RPMI7951 (cell line): ENCODE measurements at regions not wholly inside any gene's neighbourhood (a gene's known extent, or its start where the extent isn't known, plus 50 kb on each side); places are given as distances from the start of the nearest gene placed in this dataset.

ENCODE experiments used
- DNase-seq: peaks from one replicate; pipeline ENCODE4 v3.0.0-alpha.2; 2012; ENCODE audit warnings: low read depth

DNA sequence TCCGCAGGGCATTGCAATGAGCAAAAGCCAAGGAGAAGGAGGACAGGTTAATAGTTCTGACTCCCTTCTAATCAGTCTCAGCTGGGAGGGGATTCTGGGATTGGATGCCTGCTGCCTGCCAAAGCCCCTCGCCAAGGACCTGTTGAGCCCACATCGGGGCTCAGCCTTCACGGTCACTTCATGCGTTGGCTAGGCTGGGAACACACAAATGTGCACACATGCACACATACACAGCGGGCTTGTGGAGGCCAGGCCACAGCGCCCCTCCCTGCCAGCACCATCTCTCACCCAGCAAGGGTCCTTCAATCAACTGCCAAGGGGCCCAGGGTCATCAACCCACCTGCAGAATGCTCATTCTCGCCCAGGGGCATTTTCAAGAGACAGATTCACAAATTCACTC is 113.9 kb downstream of the C5orf15 start:
- DNase-seq: no peak

DNA sequence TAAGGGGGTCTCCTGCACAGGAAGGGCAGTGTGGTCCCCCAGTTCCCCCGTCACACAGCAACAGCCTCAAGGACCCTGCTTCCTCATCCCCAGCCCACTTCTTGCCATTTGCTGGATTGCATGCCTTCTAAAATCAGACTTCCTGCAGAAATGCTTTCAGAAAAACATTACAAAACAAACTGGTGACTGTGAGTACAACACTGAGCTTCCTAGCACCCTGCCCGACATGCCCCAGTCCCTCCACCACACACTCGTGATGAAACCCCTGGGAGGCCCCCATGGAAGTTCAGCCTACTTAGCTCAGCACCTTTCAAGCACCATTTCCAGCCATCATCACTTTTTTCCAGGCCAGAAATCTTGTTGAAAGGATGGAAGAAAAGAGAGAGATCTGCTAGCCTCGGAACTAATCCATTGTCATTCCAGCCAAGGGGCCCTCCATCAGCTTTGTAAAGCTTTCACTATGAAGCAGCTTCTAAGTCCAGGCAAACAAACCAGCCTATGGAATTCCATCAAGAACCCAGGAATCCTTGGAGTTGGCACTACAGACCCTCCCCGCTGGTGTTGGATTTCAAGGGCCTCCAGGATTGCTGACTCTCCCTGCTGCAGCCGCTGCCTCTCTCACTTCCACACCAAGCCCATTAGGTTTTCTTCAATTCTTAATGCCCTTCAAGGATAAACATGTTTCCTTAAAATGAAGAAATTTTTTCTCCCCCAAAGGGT is 114.6 kb downstream of the C5orf15 start:
- no peak for DNase-seq

DNA sequence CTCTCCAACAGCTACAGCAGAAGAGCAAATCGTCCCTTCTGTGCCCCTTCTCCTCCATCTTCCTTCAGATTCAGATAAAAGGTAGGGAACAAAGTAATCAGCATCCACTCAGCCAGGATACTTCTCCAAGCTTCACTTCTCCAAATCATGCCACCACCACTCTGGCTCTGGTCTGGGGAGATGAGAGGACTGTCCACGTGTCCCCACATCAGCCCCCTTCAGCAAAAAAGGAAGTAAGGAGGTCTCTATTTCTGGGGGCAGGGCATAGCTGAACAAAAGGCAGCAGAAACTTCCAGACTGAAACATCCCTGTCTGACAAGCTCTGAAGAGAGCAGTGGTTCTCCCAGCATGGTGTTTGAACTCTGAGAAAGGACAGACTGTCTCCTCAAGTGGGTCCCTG is 116.9 kb downstream of the C5orf15 start:
- no peak for DNase-seq

DNA sequence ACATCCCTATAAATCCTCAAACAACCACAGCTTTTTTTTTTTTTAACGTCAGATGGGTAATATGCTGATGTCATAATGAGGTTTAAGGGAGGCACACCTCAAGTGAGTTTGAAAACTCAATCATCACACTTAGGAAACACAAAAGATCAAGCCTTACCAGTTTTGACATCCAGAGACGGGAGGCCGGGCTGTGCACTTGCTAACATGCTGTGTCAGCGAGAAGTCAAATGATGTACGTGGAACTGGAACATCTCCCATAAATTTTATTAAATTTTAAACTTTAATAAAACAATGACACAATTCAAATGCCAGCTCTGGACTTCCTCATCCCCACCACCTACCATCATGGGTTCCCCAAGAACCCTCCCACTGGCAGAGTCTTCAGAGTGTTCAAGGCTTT is 117.6 kb downstream of the C5orf15 start:
- no peak for DNase-seq

DNA sequence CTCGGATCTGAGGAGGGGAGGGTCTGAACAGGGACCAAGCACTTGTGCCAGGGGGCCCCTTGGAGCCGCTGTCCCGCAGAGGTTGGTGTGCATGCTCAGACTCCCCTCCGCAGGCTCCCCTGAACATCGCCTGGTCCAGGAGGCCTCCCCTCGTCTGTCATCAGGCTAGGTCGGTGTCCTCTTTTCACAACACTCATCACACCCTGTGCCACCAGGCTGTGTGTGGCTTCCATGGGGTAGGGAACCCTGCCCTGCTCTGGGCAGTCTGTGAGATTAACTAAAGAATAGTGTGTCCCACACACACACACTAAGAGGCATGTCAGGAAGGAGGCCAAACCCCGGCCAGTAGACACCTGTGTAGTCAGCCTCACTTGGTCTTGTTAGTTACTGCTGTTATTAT is 119.3 kb downstream of the C5orf15 start:
- DNase-seq: no peak

DNA sequence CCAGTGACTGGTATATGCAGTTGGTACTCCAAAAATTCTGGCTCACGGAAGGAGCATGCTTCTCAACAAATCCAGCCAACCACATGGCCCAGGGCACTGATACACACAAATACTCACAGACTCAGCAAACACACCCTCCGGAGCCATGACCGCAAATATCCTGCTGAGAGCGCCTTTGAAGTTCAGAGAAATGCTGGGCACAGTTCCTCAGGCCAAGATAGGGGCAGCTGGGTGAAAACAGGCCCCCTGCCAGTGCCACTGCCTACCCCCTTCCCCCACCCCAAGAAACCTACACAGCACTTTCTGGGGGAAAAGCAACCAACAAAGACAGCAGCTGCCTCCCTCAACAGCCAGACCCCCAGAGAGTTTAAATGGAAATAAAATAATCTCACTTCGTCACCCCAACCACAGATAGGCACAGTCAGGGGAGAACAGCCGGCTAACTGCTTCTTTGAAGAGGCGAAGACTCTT is 120.0 kb downstream of the C5orf15 start:
- DNase-seq: peak; percentile 92

DNA sequence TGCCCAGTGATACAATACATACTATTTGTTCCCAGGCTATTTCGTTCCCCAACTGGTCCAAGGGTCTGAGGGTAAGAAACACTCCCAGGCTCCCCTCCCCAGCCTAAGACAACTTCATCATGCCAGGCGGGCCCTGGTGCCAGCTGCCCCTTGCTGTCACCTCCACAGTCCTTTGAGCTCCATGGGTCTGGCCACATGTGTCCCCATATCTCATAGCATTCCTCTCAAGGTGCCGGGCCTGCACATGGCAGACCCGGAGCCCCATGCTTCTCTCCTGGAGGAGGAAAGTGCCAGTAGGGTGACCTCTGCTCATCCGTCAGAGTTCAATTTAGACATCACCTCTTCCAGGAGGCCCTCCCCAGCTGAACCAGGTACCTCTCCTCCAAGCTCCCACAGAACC is 120.5 kb downstream of the C5orf15 start:
- DNase-seq: no peak

DNA sequence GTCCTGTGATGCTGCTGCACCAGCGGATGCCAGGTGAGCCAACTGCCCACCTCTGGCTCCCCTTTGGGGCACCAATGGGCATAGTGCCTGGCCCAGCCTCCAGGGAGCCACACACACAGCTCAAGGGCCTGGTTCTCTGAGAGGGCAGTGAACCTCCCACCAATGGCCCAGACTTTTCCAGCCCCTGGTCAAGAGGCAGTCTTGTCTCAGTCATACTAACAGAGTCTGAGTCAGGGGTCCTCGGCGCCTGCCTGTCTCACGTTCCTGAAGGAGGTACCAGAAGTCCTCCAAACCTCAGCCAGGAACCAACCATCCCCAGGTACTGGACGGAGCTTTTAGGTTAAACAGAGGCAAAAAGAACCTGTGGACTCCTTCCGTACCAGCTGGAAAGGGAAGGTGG is 121.1 kb downstream of the C5orf15 start:
- no peak for DNase-seq

DNA sequence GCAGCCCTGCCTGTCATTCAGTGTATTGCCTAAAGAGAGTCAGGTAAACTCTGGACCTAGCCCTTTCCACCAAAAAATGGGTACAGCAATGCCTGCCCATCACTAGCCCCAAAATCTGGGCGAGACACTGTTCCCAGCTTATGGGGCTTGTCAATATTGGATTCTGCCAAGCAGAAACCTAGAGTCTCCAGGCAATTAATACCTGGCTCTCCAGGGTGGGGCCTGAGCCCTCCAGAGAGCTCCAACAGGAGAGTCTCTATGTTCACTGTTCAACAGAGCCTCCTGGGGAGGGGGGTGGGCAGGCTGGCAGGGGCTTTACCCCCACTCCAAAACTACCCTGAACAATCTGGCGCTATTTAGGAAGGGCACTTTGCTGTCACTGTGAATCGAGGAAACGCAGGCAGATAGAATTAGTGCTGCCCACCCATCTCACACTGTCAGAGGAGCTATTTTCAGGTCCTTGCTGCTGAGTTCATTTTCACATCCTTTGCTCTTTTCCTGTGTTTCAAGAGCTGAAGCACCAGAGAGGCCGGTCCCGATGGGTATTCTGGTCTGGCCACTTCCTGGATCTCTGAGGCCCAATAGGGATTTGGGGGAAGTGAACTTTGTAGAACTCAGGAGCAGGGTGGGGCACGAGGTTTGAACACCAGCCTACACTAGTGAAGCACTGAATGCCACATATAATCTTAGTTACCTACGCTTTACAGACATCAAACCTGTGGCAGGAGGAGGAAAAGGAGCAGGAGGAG is 121.8 kb downstream of the C5orf15 start:
- no peak for DNase-seq

DNA sequence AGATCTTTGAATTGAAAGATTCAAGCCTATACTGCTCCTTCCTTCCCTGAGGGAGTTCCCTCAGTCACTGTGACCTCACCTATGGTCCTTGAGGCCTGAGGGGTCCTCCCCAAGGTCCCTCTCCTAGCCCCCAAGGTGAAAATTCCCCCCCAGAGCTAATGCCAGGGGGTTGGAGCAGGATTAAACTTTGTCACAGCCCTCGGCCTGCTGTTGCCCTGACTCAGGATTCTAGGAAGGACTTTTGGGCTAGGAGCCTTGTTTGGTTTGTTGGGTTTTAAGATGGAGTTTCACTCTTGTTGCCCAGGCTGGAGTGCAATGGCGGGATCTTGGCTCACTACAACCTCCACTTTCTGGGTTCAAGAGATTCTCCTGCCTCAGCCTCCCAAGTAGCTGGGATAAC is 123.2 kb downstream of the C5orf15 start:
- DNase-seq: no peak

DNA sequence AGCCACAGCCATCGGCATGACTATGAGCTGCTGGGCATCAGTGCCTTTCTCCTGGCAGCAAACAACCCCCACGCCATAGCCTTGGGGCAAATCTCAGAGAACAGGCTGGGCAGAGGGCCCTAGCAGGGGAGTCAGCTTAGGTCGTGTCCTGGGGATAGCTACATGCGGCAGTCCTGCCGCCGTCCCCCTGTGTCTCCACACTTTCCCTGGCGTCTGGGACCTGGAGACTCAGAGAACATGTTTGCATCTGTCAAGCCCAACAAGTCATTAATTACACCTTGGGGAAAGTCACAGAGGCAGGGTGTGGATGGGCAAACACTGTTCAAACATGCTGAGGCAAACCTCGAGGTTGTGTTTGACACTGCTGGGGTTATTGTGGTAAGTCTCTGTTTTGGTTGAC is 123.6 kb downstream of the C5orf15 start:
- no peak for DNase-seq

DNA sequence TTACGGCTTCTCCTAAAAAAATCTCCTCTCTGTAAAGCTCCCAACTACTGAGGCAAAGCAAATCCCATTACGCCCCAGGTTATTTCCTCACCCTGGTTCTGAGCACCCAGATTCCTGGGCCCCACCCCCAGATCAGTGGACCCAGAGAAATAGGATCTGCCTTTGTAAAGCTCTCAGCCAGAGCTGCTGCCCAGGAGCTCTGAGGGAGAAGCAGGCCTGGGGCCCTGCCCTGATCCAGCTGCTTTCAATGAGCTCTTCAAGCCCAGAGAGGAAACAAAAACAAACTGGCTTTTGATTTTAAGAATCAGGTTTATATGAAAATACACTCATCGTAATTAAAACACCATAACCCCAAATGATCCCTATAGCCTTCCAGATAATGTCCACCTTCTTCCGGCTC is 124.5 kb downstream of the C5orf15 start:
- DNase-seq: no peak

DNA sequence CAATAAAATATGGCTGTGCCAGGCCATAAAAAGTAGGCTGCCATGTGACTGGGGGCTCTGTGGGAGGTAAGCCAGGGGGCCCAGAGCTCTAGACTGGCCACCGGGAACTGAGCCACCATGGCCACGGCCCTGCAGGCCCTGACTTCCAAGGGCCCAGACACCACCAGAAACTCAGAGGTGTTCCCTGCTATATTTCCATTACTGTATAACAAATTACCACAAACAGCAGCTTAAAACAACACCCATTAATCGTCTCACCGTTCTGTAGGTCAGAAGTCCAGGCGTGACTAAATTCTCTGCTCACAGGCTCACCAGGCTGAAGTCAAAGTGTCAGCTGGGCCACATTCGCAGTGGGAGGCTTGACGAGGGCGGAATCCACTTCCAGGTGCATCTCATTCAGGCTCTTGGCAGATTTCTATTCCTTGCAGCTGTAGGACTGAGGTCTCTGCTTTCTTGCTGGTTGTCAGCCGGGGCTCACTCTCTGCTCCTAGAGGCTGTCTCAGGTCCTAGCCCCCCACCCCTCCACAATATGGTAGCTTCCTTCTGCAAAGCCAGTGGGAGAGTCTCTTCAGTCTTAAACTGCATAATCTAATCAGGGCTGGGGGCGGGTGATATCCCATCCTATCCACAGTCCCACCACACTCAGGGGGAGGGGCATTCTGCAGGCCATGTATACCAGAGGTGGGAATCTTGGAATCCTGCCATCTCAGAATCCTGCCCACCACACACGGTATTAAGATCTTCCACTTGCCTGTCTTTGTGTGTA is 125.4 kb downstream of the C5orf15 start:
- DNase-seq: no peak

DNA sequence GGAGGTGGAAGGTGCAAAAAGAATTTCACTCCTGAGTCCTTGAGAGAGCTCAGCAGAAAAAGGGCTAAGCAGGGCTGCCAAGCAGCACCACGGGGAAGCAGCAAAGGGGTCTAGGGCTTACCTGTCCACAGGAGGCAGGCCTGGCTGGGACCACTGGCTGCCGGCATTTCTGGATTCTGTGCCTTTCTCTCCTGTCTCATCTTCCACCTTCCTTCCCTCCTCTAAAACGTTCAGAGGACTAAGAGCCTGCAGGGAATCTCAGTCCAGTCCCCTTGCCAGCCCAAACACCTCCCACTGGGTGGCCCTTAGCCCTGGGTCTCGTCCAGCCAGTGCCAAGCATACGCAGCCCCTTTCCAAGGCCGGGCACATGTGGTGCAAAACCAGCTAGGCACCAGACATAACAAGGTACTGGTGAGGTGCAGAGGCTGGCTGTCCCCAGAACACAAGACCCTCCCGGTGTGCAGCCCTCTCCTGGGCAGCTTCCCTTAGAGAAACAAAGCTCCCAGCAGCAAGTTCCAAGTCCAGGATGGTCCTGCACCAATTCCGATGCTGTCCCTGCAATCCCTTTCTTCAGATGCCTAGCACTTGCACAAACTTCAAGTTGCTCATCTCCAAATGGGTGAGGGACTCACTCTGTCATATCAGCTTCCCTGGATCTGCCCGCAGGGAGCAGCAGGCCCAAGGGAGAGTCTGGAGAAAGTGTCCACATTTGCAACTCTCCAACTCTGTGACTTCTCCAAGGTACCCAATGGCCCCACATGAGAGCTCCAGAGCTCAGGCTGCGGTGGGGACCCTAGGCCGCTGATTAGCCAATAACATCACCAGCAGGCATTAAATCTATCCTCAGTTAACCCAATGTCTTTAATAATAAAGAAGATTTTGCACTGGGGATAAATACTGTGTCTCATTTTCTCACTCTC is 126.3 kb downstream of the C5orf15 start:
- no peak for DNase-seq

DNA sequence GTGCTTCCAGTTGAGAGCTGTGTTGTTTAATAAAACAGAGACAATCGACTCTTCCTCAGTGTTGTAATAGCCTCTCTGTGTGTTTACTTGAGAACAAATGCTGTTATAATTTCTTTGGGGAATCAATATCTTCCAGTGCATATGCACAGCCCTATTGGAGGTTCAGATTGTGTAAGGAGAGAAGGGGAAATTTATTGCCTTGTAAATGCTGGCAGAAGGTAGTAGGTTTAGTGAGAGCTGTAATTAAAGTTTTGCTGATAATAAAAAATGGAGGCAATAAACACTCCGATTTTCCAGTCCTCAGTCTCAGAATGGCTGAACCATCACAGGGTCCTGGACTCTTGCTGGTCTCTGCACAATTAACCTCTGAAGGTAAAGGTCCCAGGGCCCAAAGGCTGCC is 128.3 kb downstream of the C5orf15 start:
- DNase-seq: no peak

DNA sequence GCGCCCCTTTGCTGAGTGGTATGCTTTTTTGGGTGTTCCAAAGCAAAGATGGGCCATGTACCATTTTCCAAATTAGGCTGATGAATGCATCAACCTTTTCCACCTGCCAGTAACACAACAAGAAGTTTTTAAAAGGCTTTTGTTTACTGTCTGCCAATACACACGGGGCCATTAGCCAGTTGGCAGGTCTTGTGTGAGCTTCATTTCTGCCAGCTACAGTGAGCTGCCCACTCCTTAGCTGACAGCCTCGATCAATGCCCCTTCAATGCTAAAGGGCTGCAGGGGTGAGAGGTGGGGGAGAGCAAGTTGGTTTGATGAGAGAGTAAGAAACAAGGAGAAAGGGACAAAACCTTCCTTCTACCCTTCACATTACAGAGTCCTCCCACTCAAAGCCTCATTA is 128.7 kb downstream of the C5orf15 start:
- no peak for DNase-seq

DNA sequence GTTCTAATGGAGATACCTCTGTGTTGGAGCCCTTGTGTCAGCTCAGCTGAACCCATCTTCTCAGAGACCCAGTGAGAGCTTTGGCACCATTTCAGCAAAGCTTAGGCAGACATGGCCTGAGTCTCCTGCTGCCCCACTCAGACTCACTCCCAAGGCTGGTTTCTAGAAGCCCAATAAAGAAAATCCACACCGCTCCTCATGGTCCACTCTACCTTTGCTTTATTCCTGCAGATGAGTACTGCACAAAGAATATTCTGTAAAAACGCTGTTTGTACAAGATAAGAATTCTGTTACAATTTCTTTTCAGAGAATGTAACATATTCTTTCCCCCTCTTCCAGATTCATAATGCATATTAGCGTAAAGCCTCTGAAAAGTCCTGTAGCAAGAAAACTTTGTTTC is 129.3 kb downstream of the C5orf15 start:
- DNase-seq: no peak

DNA sequence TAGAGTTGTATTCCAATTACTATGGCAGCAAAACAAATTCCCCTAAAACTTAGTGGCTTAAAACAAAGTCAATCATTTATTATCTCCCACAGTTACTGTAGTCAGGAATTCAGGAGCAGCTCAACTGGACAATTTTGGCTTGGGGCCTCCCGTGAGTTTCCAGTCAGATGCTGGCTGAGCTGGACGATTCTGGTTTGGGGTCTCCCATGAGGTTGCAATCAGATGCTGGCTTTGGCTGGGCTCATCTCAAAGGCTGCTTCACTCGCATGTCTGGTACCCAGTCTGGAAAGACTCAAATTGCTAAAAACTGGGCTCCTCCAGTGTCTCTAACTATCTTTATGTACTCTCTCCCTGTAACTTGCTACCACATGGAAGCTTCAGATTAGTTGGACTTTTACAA is 130.1 kb downstream of the C5orf15 start:
- no peak for DNase-seq

DNA sequence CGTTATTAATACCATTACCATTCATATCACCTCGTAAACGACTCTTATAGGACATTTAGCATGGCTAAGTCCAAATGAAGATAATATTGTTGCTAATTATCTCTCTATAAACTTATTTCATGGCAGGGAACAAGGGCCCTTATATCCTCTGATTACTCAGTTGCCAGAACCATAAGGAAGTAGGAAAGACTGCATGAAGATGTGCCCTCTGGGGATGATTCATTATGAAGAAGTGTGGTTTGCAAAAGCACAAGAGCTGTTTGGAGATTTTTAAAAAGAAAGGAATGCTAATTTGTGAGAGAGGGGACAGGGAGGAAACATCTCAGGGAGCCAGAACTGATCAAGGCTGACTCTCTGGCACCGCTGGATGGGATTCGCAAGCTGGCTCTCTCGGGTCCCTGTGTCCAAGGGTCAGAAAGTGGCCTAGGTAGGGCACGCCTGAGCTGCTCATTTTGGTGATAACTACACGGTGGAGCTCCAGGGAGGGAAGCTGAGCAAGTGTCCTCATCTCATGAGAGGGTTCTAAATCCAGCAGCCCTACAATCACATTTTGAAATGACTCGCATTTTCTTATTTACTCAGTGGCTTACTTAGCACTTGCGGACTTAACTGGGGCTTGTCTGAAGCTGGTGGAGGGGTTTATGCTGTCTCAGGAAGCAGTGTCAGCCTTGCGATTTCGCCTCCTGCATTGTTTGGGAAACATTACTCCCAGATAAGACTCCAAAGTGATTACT is 136.8 kb downstream of the C5orf15 start:
- DNase-seq: peak; percentile 84

DNA sequence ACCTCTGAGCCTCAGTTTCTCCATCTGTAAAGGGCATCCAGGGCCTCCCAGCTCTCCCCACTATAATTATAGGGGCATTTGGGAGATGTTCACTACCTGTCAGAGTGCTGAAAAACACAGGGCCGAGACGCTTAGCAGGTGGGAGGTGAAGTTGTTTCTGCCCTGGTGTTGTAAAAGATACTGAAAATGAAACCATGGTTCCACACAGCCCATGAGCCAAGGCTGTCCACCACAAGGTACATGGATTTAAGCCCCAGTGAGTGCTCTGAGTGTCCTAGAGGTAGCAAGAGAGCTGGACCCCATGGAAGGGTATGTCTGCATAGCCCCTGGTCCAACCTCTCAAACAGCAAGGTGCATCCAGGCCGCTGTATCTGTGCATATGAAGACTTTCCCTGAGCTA is 137.5 kb downstream of the C5orf15 start:
- DNase-seq: no peak

DNA sequence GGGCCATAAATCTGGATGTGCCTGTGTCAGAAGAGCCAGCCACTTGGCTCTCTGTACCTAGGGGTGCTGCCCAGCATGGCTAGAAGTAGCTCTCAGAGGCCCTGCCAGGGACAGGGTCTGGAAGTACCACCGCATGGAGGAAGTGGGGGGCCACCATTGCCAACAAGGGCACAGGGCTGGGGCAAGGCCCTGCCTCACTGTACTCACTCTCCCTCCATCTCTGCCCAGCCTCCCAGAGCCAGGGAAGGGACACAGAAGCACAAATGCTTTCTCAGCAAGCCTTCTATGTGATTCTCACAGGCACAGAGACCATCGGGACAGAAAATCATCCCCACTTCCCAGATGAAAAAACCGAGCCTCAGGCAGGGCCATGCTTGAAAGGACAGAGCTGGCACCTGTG is 138.1 kb downstream of the C5orf15 start:
- DNase-seq: no peak
